AG04449 (cell line): ENCODE measurements at regions not wholly inside any gene's neighbourhood (a gene's known extent, or its start where the extent isn't known, plus 50 kb on each side); places are given as distances from the start of the nearest gene placed in this dataset.

ENCODE experiments used
- CTCF ChIA-PET: fragments of 350-600 bp; formaldehyde crosslinking; extraction: SDS; loops from one replicate; lab custom pipeline; 2021; ENCODE audit warnings: antibody characterized with exemption; lab: Yijun Ruan, JAX
- POLR2A ChIA-PET: fragments of 400-600, 350-600 bp; formaldehyde crosslinking; extraction: SDS; loops from one replicate; lab custom pipeline; 2020; ENCODE audit warnings: antibody characterized with exemption, inconsistent platforms; lab: Yijun Ruan, JAX
- DNase-seq: peaks from one replicate; pipeline ENCODE4 v3.0.0-alpha.2; 2010; ENCODE audit warnings: low read depth, low spot score
- H3K4me3 ChIP-seq: 2 replicates; pipeline ENCODE4 v1.5.1; 2011; ENCODE audit warnings: low read depth, mild to moderate bottlenecking, control low read depth, low read length
- CTCF ChIP-seq: IDR thresholded peaks from one replicate; pipeline ENCODE4 v1.5.1; 2011; ENCODE audit warnings: mild to moderate bottlenecking, moderate library complexity, low read length, control low read depth, inconsistent platforms; ENCODE audit not compliant: insufficient read depth; ENCODE audit errors: missing control alignments

DNA sequence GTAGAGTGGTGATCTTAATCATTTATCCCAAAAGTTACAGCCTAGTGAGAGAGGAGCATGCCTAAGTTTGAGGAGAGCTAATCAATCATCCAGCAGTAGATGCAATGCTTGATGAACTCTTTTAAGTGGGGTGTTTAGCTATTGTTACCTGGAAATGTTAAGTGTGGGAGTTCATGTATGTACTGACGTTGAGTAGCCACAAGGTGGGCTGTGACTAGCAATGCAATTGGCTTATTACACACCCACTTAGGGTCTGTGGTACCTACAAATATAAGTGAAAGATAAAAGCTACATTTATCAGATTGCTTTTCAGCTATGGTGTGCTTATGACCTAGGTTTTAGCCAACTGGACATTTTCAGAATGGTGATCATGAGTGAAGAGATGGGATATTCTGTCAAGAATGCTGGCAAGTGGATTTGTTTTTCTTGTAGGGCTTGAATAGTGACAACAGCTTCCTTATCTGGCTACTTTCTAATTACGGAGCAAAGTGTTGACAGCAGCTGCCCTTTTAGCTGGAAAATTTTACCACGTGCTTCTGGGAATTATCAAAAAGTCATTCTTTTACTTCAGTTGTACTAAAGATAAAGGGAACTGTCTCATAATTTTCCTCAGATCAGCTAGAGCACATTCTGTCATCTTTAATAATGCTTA, 170.6 kb downstream of the POSTN start:
- ChIA-PET POLR2A (no interaction called here), CTCF (interaction anchor here (1.3 kb wide), 1 partner anchor 175 kb away, joined by 3 read pairs; no protein-coding TSS in a partner anchor)
- no peak overlapping the region for H3K4me3 ChIP-seq
- DNase-seq = no peak
- TF ChIP-seq CTCF = no peak

DNA sequence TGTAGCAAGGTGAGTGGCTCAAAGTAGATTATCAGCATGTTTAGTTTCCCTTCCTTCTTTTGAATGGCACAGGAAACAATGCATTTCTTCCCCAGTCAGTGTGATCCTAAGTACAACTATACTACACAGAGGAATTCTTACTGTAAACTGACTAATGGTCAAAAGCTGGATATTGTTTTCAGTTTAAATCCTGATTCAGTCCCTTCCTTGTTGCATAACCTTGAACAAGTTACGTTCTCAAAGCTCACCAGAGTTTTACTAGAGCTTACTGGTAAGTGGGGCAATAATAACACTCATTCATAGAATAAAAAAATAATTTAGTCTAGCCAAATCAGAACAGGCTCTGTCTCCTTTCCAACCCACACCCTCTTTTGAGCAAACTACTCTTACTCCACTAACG, 180.1 kb downstream of the POSTN start:
- POLR2A ChIA-PET = interaction anchor here (0.6 kb wide), 1 partner anchor 1078 kb away, joined by 3 read pairs; no protein-coding TSS in a partner anchor
- TF ChIP-seq CTCF = no peak
- CTCF ChIA-PET = interaction anchor here (1.3 kb wide), 1 partner anchor 13 kb away, joined by 3 read pairs; no protein-coding TSS in a partner anchor
- H3K4me3 ChIP-seq = no peak overlapping the region
- no peak for DNase-seq

DNA sequence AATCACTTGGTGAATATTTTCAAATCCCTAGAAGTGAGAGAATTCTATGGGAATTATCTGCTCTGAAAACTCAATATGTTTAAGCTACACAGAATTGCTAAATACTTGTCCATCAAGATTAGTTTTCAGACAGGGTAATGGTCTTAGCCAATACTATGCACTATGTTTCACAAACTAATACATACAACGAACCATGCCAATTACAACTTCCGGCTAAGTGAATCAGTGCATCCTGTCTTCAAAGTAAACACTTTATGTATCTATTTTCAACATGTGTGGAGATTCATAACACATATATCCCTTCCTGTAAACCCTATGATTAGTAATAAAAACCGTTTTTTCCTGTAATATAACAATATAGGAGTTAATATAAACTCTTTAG, 181.5 kb downstream of the POSTN start:
- ChIA-PET POLR2A (no interaction called here), CTCF (interaction anchor here (0.8 kb wide), 1 partner anchor 15 kb away, joined by 6 read pairs; no protein-coding TSS in a partner anchor)
- no peak for TF ChIP-seq CTCF
- DNase-seq = no peak
- no peak overlapping the region for H3K4me3 ChIP-seq

DNA sequence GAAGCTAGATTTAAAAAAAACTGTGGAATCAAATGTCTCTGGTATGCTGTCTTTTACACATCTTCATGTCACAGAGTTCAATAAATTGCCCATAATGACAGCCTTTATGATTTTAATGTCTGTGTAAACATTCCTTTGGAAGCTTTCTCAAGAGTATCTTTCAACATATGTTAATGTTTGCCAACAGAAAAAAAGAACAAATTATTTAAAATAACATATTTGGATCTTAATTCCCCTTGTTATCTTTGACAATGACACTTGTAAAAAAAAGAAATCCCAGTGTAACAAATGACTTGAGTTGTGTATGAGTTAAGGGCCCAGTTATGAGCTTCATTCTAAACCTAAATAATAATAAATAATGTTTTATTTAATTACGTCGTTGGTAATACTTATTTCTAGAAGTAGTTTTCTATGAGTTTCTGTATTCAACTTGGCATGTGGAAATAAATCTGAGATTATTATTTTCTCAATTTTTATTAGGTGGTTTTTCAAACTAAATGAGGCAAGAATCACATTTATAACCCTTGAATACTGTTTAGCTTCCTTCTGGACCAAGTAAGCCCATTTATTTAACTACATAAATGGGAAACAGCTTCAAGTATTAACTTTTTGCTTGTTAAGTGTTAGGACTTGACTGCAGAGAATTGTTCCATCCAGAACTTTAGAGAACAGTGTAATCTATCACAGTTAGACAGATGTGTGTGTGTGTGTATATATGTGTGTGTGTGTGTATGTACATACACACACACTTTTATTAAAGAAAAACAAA, 182.1 kb downstream of the POSTN start:
- CTCF ChIA-PET = interaction anchor here (0.8 kb wide), 1 partner anchor 15 kb away, joined by 6 read pairs; no protein-coding TSS in a partner anchor
- H3K4me3 ChIP-seq = no peak overlapping the region
- DNase-seq = no peak
- TF ChIP-seq CTCF = no peak
- POLR2A ChIA-PET = no interaction called here

DNA sequence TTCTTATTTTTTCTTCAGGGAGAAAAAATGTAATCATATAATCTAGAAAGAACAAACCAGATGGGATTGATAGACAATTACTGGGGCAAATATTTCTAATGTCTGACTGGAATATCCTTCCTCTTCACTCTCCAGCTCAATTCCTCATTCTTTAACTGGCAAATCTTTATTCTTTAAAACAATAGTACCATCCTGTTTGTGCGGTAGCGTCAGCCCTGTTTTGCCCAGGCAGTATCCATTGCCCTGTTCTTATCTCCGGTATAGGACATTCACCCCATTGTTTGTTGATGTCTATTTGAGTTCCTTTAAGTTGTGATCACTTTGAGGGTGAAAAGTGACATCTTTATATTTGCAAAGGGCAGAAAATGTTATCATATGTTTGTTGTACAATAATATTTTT, 185.4 kb downstream of the POSTN start:
- POLR2A ChIA-PET = no interaction called here
- CTCF ChIA-PET = no interaction called here
- DNase-seq = no peak
- no peak for TF ChIP-seq CTCF
- H3K4me3 ChIP-seq = no peak overlapping the region

DNA sequence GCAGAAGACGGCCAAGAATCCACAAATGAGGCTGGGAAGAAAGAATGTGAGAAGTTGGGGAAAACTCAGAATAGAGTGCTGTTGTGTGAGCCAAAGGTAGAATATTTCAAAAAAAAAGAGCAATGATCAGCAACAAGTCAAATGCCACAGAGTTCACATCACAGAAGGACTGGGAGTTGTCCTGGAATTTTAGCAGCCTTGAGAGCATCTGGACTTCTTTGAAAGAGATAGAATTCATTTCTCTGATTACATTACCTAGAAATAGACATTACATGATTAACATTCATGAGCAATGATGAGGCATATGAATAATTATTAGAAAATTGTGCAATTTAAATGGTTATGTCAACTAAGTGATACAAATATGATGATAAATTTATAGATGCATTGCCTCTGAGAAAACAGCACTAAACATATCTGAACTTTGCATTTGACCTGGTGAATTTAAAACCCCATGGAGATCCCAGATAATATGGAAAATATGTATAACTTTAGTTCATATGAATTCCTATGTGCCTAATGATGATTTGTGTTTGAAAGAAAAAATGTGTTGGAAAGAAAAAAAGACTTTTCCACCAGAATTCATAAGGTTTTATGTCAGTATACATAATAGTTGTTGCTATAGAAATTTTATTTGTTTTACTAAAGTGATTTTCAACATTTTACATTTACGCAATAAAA, 186.2 kb downstream of the POSTN start:
- no peak for TF ChIP-seq CTCF
- peak; percentile 58 for DNase-seq
- ChIA-PET POLR2A (no interaction called here), CTCF (no interaction called here)
- H3K4me3 ChIP-seq = no peak overlapping the region
